ENCODE measurements at regions not wholly inside any gene's neighbourhood (a gene's known extent, or its start where the extent isn't known, plus 50 kb on each side); places are given as distances from the start of the nearest gene placed in this dataset.

DNA sequence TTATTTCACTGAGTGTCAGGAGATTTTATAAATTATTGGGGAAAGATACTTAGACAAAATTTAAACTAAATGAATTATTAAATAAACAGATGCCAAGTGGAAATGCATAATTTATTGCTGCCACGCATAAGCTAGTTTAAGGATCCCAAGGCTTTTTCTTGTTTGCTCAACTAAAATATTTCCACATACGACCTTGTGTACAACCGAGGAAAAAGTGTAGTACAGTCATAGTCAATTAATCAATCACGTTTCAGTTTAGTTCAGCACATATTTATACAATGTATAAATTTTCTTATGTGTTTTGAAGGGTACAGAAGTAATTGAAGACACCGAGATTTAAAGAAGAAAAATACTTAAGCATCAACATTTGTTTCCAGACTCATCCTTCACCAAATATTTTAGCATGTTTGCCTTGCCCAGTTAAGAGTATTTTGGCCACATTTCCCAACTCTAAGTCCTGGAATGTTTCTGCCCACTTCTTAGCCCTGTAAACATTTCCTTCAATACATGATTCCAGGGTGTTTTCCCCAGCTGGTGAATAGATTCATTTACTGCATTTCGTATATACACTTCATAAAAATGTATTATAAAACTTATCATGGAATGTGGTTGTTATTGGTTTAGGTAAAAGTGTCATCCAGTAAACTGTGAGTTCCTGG lies 652.9 kb downstream of the ELAVL2 start:
- TF ChIP-seq, protein P1, sequence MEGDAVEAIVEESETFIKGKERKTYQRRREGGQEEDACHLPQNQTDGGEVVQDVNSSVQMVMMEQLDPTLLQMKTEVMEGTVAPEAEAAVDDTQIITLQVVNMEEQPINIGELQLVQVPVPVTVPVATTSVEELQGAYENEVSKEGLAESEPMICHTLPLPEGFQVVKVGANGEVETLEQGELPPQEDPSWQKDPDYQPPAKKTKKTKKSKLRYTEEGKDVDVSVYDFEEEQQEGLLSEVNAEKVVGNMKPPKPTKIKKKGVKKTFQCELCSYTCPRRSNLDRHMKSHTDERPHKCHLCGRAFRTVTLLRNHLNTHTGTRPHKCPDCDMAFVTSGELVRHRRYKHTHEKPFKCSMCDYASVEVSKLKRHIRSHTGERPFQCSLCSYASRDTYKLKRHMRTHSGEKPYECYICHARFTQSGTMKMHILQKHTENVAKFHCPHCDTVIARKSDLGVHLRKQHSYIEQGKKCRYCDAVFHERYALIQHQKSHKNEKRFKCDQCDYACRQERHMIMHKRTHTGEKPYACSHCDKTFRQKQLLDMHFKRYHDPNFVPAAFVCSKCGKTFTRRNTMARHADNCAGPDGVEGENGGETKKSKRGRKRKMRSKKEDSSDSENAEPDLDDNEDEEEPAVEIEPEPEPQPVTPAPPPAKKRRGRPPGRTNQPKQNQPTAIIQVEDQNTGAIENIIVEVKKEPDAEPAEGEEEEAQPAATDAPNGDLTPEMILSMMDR (optimal IDR thresholded peaks at IDR 0.05 in 1 of 3, IDR thresholded peaks at IDR 0.05 in 1 of 3, conservative IDR thresholded peaks at IDR 0.05 in 1 of 3; ENCODE audit: extremely low read depth in 1 of 3, insufficient read depth in 2 of 3, low read length in 3 of 3): no peak
- TF ChIP-seq EZH2 (IDR thresholded peaks at IDR 0.05; ENCODE audit: low read length): no peak
